Endothelial cell of umbilical vein (primary cell): ENCODE measurements at regions not wholly inside any gene's neighbourhood (a gene's known extent, or its start where the extent isn't known, plus 50 kb on each side); places are given as distances from the start of the nearest gene placed in this dataset.

Experiments
- BruUV-seq: library from RNA; stranded (reverse); fragments of 400-500 nt; replicated peaks from 2 replicates; lab custom pipeline; 2021; lab: Mats Ljungman, UMichigan
- CTCF ChIA-PET: fragments of 300-600, 350-600 bp; sonication (Branson Sonifier 250); formaldehyde crosslinking; loops from one replicate; lab custom pipeline; 2021; ENCODE audit warnings: antibody characterized with exemption, inconsistent platforms; lab: Charles Lee
- POLR2A ChIA-PET: fragments of 300-600, 350-600 bp; sonication (Branson Sonifier 250); formaldehyde crosslinking; loops from one replicate; lab custom pipeline; 2021; ENCODE audit warnings: antibody characterized with exemption, inconsistent platforms; lab: Charles Lee
- DNase-seq: peaks from one replicate; pipeline ENCODE4 v3.0.0-alpha.2; 2011; ENCODE audit warnings: low read depth, low spot score
- FAIRE-seq: peaks from 2 replicates; lab custom pipeline; 2011; peaks lifted over from hg19 to GRCh38; lab: Jason Lieb, UNC
- H2AFZ ChIP-seq: 2 replicates; pipeline ENCODE4 v1.6.0; 2012; ENCODE audit warnings: low read depth, low read length, control low read depth, inconsistent platforms
- H3K27ac ChIP-seq: 2 replicates; pipeline ENCODE4 v1.5.1; 2011; ENCODE audit warnings: low read depth, mild to moderate bottlenecking, control low read depth, low read length, moderate library complexity; ENCODE audit not compliant: insufficient read depth
- H3K27me3 ChIP-seq, 2 experiments: 2 replicates each; pipeline versions ENCODE4 v1.6.0 to v1.6.1; 2011; ENCODE audit warnings: low read length in 2 of 2, mixed read lengths in 1 of 2; ENCODE audit not compliant: control insufficient read depth in 2 of 2, insufficient read depth in 2 of 2
- H3K36me3 ChIP-seq, 2 experiments: 2 replicates in 1 of 2; 3 replicates in 1 of 2; pipeline ENCODE4 v1.5.1; 2011; ENCODE audit warnings: low read length in 2 of 2, mild to moderate bottlenecking in 1 of 2, moderate library complexity in 1 of 2; ENCODE audit not compliant: control insufficient read depth in 2 of 2, insufficient read depth in 2 of 2; ENCODE audit errors: extremely low read depth in 1 of 2
- H3K4me1 ChIP-seq: 3 replicates; pipeline ENCODE4 v1.5.1; 2011; ENCODE audit warnings: mild to moderate bottlenecking, low read length; ENCODE audit not compliant: control insufficient read depth, insufficient read depth; ENCODE audit errors: extremely low read depth
- H3K4me2 ChIP-seq: 2 replicates; pipeline ENCODE4 v1.6.1; 2011; ENCODE audit warnings: low read length, control low read depth, mixed read lengths; ENCODE audit not compliant: insufficient read depth
- H3K4me3 ChIP-seq, 3 experiments: fragments of 200-600 bp in 1 of 3; sonication (generic), shearing (Covaris generic) in 1 of 3; replicated peaks in 1 of 3; 2 replicates each; pipeline ENCODE4 v1.5.1; 2011 to 2016; ENCODE audit warnings: control low read depth in 3 of 3, low read length in 3 of 3, mild to moderate bottlenecking in 2 of 3, inconsistent platforms in 1 of 3, low read depth in 1 of 3, moderate library complexity in 1 of 3; ENCODE audit not compliant: insufficient read depth in 1 of 3
- H3K79me2 ChIP-seq: 2 replicates; pipeline ENCODE4 v1.6.0; 2012; ENCODE audit warnings: low read length, inconsistent platforms; ENCODE audit not compliant: control insufficient read depth, insufficient read depth
- H3K9ac ChIP-seq: replicated peaks from 2 replicates; pipeline ENCODE3; 2011; ENCODE audit warnings: low read length, control low read depth; ENCODE audit not compliant: insufficient read depth; ENCODE audit errors: extremely low read depth
- H3K9me1 ChIP-seq: replicated peaks from 3 replicates; pipeline ENCODE4 v1.6.0; 2011; ENCODE audit warnings: mild to moderate bottlenecking, low read length; ENCODE audit not compliant: control insufficient read depth, insufficient read depth; ENCODE audit errors: extremely low read depth
- H3K9me3 ChIP-seq: replicated peaks from 2 replicates; pipeline ENCODE4 v1.5.1; 2012; ENCODE audit warnings: low read length, inconsistent platforms; ENCODE audit not compliant: control insufficient read depth, insufficient read depth
- H4K20me1 ChIP-seq: replicated peaks from 2 replicates; pipeline ENCODE3; 2011; ENCODE audit warnings: mild to moderate bottlenecking, low read length; ENCODE audit not compliant: control insufficient read depth, insufficient read depth; ENCODE audit errors: extremely low read depth
- FOS ChIP-seq: IDR thresholded peaks from 2 replicates; pipeline ENCODE4 v1.6.1; 2011; ENCODE audit warnings: mild to moderate bottlenecking, low read length, moderate library complexity, borderline replicate concordance; ENCODE audit not compliant: insufficient read depth
- MYC ChIP-seq: IDR thresholded peaks from one replicate; pipeline ENCODE4 v1.6.1; 2011; ENCODE audit warnings: mild to moderate bottlenecking, low read depth, low read length
- POLR2A ChIP-seq: IDR thresholded peaks from 2 replicates; pipeline ENCODE4 v1.6.1; 2012; ENCODE audit warnings: low read depth, mild to moderate bottlenecking, control low read depth, low read length
- dilution Hi-C: fragments of 300-500 bp; cut with MboI; formaldehyde crosslinking; loops from one replicate; pipeline ENCODE4 v1.15.0; 2019; ENCODE audit warnings: low sequenced_read_pairs; ENCODE audit not compliant: extremely low pct_ligation_motif_present
- intact Hi-C: fragments of 100-400 bp; cut with micrococcal nuclease; formaldehyde crosslinking; loops from one replicate; pipeline ENCODE4 v1.10.0; 2022
- TF ChIP-seq, protein P1 (sequence below), 2 donors: IDR thresholded peaks; 1 replicate in 1 of 2; 2 replicates in 1 of 2; pipeline ENCODE4 v1.5.1; 2011; ENCODE audit warnings: low read length in 2 of 2, mild to moderate bottlenecking in 2 of 2, moderate library complexity in 2 of 2, control low read depth in 1 of 2, inconsistent platforms in 1 of 2, low read depth in 1 of 2; ENCODE audit not compliant: insufficient read depth in 1 of 2; ENCODE audit errors: extremely low read depth in 1 of 2

DNA sequence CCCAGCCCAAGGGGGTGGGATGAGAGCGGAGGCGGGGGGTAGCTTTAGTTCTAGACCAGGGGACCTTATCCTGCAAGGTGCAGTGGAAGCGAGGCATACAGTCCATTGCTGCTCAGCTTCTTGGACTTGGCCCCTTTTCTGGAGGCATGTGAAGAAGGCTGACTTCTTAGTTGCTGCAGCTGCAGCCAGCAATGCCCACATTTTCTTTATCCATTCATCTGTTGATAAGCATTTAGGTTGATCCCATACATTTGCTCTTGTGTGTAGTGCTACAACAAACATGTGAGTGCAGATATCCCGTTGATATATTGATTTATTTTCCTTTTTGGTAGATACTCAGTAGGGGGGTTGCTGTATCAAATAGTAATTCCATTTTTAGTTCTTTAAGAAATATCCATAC, 461.2 kb upstream of the IMPG1 start:
- Histone ChIP-seq H3K4me3 (no peak overlapping the region), H3K27ac (no peak overlapping the region), H3K9me3 (no peaks in the 10 kb centered on the region), H2AFZ (no peak overlapping the region), H3K36me3 (no peaks in the 10 kb centered on the region), H3K9ac (no peak overlapping the region), H3K4me1 (no peaks in the 10 kb centered on the region), H3K79me2 (no peaks in the 10 kb centered on the region), H4K20me1 (no peaks in the 10 kb centered on the region), H3K4me2 (no peak overlapping the region), H3K27me3 (no peaks in the 10 kb centered on the region), H3K9me1 (no peaks in the 10 kb centered on the region)
- TF ChIP-seq, protein P1, sequence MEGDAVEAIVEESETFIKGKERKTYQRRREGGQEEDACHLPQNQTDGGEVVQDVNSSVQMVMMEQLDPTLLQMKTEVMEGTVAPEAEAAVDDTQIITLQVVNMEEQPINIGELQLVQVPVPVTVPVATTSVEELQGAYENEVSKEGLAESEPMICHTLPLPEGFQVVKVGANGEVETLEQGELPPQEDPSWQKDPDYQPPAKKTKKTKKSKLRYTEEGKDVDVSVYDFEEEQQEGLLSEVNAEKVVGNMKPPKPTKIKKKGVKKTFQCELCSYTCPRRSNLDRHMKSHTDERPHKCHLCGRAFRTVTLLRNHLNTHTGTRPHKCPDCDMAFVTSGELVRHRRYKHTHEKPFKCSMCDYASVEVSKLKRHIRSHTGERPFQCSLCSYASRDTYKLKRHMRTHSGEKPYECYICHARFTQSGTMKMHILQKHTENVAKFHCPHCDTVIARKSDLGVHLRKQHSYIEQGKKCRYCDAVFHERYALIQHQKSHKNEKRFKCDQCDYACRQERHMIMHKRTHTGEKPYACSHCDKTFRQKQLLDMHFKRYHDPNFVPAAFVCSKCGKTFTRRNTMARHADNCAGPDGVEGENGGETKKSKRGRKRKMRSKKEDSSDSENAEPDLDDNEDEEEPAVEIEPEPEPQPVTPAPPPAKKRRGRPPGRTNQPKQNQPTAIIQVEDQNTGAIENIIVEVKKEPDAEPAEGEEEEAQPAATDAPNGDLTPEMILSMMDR (IDR thresholded peaks at IDR 0.05; ENCODE audit: extremely low read depth in 1 of 2, insufficient read depth in 1 of 2, low read depth in 1 of 2, low read length in 2 of 2), result no peak
- TF ChIP-seq POLR2A, result no peak
- no peak for TF ChIP-seq MYC
- intact Hi-C loops, result no loop called here
- CTCF ChIA-PET, result no interaction called here
- POLR2A ChIA-PET, result no interaction called here
- DNase-seq, result no peak
- dilution Hi-C loops, result no loop called here
- FAIRE-seq, result no peak
- BruUV-seq, result no TSS peak

- no peaks in the 10 kb centered on the region for H3K27me3 ChIP-seq
- no TSS peak for BruUV-seq
- H3K27ac ChIP-seq, result no peak overlapping the region
- no peak for TF ChIP-seq FOS
- TF ChIP-seq, protein P1 (IDR thresholded peaks at IDR 0.05; ENCODE audit: extremely low read depth in 1 of 2, insufficient read depth in 1 of 2, low read depth in 1 of 2, low read length in 2 of 2), result no peak
- dilution Hi-C loops, result no loop called here
- CTCF ChIA-PET, result no interaction called here
- intact Hi-C loops, result no loop called here
- DNase-seq, result no peak
- H3K36me3 ChIP-seq, result no peaks in the 10 kb centered on the region
- no peaks in the 10 kb centered on the region for H4K20me1 ChIP-seq
- H3K79me2 ChIP-seq, result no peaks in the 10 kb centered on the region
- no peak overlapping the region for H3K4me2 ChIP-seq
- FAIRE-seq, result no peak
- H3K9me3 ChIP-seq, result no peaks in the 10 kb centered on the region
- H3K9me1 ChIP-seq, result no peaks in the 10 kb centered on the region
- no peak overlapping the region for H2AFZ ChIP-seq
- H3K9ac ChIP-seq, result no peak overlapping the region
- H3K4me3 ChIP-seq, result no peak overlapping the region
- no peaks in the 10 kb centered on the region for H3K4me1 ChIP-seq
- POLR2A ChIA-PET, result no interaction called here
Measured at GRCh38 chr6:76532647-76533046, 460.2 kb upstream of the IMPG1 start.
